ENCODE measurements at regions not wholly inside any gene's neighbourhood (a gene's known extent, or its start where the extent isn't known, plus 50 kb on each side); places are given as distances from the start of the nearest gene placed in this dataset.
"Not testable (repeated sequence)": the region's sequence is repeated elsewhere in the genome, so short reads cannot be mapped to it uniquely, and the experiment has no call there.

DNA sequence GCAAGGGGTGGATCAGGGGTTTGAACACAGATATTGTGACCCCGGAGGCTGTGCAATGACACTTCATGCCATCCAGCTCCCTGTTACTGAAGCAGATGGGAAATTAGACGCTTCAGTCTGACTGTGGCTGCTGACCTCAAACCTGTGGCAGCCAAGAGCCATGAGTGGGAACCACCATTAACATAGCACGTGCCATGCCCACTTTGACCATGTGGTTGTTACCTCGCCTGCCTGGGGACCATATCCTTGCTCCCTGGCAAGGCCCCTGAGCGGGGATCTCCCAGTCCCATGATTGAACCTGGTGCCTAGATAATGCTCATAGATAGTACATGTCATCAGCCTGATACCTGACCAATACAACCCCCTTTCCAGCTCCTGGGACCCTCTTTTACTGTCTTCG lies 68.9 kb downstream of the CYP26B1 start:
- no peak for DNase-seq

DNA sequence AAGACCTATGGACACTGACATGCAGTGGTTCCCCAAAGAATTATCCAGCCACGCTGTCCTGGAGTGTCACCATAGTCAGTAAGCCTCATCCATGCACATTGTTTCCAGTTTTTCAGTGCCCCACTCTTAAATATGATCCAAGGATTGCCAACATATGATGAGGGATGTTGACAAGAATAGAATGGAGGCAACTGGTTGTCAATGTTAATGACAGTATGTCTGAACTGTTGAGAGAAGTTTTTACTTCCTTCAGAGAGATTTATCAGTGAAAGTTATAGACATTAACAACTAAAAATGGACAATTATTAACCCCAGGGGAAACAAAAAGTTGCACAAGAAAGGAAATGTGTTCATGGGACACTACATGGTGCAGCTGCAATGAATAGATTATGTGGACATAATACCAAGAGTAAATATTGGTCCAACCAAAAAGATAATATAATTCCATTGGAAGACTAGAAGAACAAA lies 69.9 kb downstream of the CYP26B1 start:
- no peak for DNase-seq

DNA sequence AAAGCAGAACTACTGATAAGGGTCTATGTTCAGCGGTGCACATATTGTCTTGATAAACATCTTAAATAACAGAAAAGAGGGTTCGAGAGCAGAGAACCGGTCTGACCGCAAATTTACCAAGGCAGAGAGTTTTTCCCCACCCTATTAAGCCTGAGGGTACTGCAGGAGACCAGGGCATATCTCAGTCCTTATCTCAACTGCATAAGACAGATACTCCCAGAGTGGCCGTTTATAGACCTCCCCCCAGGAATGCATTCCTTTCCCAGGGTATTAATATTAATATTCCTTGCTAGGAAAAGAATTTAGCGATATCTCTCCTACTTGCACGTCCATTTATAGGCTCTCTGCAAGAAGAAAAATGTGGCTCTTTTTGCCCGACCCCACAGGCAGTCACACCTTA lies 74.3 kb downstream of the CYP26B1 start:
- DNase-seq = not testable (repeated sequence)

DNA sequence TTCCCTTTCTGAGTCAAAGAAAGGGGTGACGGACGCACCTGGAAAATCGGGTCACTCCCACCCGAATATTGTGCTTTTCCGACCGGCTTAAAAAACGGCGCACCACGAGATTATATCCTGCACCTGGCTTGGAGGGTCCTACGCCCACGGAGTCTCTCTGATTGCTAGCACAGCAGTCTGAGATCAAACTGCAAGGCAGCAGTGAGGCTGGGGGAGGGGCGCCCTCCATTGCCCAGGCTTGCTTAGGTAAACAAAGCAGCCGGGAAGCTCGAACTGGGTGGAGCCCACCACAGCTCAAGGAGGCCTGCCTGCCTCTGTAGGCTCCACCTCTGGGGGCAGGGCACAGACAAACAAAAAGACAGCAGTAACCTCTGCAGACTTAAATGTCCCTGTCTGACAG lies 83.5 kb downstream of the CYP26B1 start:
- not testable (repeated sequence) for DNase-seq

DNA sequence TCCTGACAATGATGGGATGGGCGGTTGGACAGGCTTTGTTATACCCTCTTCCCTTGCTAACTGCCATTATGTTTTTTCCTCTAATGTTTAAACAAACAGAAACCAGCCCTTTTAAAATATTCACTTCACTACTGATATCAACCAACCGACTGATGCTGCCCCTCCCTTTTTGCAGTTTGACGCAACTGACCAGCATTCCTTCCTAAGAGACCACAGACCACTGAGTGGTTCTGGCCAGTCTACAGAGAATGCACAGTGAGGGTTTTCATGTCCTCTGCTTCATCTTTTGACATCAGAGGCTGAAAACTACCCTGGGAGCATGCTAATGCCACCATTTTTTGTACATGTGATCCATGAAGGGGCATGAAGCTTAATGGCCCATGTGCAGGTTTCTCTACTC lies 85.3 kb downstream of the CYP26B1 start:
- no peak for DNase-seq

DNA sequence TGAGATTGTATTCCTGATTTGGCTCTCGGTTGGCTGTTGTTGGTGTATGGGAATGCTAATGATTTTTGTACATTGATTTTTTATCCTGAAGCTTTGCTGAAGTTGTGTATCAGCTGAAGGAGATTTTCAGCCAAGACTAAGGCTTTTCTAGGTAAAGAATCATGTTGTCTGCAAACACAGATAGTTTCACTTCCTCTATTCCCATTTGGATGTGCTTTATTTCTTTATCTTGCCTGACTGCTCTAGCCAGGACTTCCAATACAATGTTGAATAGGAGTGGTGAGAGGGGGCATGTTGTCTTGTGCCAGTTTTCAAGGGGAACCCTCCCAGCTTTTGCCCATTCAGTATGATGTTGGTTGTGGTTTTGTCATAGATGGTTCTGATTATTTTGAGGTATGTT lies 90.4 kb downstream of the CYP26B1 start:
- DNase-seq = no peak

DNA sequence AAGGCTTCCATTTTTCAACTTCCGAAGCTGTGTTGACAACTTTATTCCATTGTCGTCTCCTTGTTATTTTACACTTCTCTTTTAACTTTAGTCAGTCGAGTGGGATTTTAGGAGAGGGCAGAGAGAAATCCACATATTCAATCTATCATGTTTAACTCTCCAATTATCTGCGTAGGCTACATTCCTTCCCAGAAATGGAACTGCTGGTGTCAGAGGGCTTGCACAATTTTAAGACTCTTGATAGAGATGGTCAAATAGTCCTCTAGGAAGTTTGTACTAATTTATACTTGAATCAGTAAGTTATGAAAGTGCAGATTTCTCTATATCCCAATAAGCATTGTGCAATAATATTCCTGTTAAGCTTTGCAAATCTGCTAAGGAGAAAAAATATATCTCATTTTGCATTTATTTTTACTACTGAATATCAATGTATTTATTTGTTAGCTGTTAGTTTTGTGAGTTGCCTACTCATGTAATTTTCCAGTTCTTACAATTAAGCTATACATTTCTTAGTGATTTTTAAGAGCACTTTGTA lies 95.6 kb downstream of the CYP26B1 start:
- no peak for DNase-seq

DNA sequence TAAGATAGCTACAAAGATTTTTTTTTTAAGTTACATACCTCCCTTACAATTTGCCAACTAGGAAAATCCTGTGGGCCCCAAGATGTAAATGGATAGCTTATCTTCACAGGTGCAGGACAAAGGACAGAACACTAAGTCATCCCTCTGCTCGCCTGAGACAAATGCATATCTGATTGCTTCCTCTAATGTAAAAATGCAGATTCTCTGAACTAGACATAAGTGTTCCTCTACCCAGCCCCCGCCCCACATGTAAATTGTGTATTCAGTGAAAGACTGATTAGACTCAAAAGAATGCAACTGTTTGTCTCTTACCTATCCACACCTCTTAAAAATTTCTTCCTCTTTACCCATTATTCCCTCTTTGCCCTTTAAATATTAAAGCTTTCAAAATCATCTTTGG lies 96.5 kb downstream of the CYP26B1 start:
- DNase-seq = no peak

DNA sequence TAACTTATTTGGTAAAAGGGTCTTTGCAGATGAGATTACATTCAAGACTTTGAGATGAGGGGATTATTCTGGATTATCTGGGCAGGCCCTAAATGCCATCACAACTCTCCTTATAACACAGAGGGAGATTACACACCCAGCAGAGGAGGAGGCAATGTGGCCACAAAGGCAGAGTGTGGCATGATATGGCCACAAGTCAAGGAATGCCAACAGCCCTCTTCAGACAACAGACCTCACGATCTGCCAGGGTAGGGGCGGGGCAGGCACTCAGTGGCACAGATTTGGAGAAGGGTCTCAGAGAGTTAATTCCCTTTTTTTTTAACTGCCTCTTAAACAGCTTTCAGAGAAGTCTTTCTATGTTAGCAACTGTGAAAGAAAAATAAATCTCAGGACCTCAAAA lies 96.9 kb downstream of the CYP26B1 start:
- DNase-seq = no peak

DNA sequence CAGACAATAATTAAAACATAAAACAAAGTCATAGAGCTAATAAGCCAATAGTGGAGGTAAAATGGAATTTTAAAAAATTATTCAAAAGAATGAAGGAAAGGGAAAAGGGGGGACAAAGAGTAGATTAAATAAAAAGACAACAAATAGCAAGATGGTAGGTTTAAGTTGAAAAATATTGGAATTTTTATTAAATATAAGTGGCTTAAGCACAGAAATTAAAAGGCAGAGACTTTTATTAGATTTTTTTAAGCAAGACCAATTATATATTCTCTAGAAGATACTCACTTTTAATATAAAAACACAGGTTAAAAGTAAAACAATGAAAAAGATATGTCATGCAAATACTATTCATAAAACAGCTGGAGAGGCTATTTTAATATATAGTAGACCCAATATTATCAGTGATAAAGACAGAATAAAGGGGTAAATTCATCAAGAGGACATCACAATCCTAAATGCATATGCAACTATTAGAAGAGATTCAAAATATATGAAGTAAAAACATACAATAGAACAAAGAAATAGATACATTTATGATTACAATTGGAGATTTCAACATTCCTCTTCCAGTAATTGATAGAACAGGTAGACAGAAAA lies 98.7 kb downstream of the CYP26B1 start:
- DNase-seq = no peak

DNA sequence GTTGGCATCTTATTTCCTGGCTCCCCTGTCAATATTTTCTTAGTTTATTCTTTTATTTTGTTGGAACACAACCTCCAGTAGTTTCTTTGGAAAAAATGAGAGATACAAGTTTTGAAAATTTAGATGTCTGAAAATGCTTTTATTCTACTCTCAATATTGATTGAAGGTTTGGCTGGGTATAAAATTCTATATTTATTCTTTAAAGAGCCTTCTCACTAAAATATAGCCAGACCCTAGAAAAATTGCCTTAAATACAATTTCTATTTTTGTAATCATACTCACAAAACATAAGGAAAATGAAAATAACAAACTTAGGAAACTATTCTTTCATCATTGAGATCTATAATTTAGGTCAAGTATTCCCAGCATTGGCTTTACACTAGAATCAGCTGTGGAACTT lies 103.7 kb downstream of the CYP26B1 start:
- no peak for DNase-seq

DNA sequence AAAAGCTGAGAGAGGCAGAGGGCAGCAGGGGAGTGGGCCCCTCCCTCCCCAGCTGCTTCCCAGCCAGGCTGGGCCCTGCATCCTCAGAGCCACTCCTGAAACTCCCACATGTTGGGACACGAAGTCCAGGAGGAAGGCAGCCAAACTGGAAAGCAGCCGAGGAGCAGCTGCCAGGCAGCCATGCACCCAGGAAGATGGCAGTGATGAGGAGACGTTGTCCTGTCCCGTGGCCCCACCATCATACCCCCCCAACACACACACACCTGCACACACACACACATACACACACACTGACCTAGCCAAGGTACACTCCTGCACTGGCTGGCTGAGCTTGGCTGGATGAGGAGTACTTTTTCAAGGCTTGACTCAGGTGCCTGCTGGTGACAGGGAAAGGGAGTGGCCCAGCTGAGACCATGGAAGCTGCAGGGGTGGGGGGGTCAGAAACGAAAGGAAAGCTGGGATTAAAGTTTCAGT lies 106.0 kb downstream of the CYP26B1 start:
- DNase-seq = no peak

DNA sequence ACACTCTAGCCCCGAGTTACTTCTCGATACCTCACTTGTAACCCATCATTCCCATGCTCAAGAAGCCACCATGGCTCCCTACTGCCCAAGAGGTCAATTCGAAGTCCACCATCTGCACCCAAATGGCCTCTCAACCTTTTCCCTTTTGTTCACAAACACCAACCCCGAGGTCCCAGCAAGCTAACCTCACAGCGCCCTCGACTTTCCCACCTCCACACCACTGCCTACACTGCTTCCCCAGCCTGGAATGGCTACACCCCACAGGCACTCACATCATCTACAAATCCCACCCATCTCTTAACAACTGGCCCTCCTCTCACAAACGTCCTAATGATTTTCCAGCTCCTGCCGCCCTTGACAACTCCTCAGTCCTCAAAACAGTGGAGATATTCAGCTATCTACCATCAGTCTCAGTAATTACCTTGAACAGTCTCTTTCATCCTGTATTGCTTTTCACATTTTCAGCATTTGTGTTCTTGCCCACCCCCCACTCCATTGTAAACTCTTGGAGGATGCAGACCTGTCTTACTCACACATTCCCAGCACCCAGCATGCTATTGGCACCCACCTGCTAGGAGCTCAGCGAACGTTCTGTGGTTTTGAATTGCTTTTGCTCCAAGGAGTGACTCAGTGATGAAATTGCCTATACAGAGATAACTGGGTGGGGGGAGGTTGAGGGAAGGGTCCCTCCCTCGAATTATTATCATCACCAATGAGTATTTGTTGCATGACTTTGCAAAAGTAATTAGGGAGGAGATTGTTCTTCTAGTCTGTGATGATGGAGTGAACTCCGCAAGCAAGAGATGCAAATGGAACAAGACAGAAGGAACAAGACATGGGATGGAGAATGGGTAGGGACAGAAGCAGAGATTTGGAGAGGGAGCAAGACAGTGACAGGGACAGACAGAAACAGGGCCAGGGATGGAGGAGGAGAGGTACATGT lies 106.8 kb downstream of the CYP26B1 start:
- no peak for DNase-seq

DNA sequence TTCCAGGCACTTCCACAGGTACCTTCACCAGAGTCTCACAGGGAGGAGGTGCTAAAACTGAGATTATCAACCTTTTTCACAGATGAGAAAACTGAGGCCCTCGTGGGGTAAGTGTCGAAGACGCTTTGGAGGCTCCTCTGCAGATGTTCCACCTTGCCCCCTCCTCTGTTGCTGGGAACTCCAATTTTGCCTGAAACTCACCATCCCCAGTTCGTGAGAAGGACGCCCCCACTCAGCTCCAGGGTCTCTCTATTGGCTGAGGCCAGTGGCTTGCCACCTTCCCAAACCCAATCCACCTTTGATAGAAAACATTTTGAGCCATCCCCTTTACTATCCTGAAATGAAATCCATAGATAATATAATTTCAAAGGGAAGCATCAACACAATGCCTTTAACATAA lies 109.1 kb downstream of the CYP26B1 start:
- no peak for DNase-seq

DNA sequence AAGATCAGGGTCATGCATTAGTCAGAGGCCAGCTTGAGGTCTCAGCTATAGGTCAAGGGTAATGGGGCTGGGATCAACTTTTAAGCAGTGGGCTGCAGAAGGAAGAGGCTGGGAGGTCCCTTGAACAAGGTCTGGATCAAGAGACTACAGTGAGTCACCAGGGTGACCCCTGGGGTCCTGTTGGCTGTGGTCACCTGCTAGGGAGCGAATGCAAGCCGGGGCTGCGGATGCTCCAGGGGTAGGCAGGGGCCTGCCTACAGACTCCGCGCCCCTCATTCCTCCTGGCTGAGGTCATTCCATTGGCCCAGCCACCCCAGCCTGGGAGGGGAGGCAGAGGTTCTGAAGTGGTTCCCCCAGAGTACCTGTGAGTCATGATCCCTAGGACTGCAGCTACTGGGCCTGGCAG lies 110.4 kb downstream of the CYP26B1 start:
- no peak for DNase-seq

DNA sequence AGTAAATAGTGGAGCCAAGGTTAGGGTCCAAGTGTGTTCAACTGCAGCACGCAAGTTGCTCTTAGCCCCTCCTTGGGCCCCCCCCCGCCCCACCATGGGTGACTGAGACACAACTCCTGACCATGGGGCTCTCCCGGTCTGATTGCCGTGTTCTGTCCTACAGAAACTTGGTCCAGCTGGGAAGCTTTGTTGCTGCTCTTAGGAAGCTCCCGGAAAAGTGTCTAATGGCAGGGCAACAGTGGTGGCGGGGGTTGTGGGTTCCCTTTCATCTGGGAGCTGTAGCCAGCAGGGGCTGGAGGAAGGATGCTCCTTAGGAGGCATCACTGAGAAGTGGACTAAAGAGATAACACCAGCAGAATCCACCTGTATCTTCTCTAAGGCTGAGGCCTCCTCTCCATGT lies 111.1 kb downstream of the CYP26B1 start:
- no peak for DNase-seq

DNA sequence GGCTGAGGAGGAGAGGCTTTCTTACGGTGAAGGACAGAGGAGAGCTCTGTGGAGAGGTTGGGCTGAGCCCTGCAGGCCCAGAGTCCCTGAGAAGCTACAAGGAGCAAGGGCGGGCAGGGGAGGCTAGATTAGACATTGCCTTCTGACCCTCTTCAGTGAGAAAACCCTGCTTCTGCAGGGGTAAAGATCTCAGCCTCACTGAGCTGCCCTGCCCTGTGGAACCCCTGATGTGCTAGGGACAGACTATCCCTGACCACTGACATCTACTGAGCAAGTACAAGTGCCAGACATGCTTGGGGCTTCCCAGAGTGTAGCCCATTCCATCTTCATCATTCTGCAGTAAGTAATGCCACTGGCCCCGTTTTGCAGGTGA lies 111.5 kb downstream of the CYP26B1 start:
- no peak for DNase-seq

DNA sequence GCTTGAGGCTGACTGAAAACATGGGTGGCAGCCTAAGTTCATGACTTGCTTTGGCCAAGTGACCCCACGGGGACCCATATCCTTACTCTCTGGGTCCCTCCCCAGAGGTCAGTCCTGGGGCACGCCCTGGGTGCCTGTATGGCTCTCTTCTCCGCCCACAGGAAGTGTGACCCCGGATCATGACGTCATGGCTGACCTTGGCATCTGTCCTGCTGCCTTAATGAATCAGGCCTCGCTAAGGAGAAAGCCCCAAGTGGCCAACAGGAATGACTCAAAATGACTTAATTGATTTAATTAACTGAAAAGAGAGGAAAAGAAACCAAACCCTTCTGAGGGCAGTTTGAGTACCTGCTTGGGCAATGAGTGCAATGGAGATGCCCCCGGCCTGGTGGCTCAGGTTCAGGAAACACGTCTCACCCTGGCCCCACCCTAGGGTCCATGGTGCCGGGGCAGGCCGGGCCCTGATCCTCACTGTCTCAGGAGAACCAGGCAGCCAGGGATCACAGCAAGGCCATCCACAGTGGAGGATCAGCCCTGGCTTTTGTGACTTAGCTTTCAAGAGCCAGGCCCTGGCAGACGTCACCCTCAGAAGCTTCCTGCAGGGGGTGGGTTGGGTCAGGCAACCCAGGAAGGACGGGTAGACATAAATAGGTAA lies 112.0 kb downstream of the CYP26B1 start:
- no peak for DNase-seq

DNA sequence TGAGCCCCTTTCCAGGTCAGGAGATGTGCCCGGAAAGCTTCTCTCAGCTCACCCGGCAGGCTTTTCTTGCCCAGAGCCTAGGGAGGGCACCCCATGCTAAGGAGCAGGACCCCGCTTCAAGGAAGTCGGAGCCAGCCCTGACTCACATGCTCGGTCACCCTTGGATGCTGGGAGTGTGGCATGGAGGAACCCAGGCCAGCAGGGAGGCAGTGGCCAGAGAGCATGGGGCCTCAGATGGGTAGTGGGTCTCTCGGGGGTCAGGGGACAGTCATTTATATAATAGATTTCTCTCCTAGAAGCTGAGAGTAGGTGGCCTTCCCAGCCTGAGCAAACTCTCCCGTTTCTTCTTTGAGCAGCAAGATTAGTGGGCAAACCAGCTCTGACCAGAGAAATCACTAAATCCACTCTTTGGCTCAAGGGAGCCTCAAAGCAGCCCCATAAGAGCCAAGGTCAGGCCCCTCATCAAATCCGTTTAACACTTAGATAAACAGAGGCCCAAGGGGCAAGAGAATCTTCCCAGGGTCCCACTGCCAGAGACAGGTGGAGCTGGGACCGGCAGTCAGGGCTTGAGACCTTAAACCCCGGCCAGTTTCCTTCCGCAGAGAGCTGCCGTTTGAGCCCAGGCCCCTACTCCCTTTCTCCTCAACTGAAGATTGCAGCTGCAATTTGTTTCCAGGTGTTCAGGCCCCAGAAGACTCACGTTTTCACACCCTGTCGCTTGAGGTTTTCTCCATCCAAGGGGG lies 113.1 kb downstream of the CYP26B1 start:
- DNase-seq = peak; percentile 51

DNA sequence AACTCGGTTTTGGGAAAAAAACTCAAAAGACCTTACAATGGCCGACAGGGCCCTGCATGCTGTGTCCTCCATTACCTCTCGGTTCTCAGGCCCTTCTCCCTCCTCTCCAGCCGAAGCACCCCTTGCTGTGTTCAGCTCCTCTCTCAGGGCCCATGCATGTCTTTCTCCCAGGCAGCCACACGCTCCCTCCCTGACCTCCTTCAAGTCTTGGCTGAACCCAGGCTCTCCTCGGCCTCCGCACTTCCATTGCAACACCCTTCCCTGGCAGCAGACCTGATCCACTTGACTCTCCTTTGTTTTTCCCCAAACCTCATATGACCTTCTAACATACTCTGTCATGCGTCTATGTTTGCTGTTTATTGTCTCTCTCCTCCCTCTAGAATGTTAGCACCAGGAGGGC lies 114.0 kb downstream of the CYP26B1 start:
- no peak for DNase-seq

DNA sequence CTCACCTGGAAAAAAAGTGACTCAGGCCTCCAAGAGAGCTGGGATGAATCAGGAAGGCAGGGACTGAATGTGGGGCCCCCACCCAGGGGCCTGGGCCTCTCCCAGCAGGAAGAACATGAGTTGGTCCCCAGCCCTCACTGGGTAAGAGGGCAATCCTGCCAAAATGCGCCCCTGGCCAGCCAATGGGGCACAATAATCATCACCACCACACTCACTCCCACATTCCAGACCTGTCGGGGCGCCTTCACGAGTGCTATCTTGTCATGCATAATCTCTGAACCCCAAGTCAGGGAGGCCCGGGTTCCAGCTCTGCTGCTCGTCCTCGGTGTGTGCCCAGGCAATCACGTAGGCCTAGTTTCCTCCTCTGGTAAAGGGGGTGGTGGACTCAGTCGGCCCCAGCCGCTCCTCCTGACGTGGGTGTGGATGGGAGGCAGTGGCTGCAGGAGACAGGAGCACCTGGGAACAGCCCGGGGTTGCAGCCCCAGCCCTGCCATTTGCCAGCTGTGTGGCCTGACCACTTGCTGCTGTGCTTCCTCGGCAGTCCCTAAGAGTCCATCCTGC lies 115.1 kb downstream of the CYP26B1 start:
- DNase-seq = no peak

DNA sequence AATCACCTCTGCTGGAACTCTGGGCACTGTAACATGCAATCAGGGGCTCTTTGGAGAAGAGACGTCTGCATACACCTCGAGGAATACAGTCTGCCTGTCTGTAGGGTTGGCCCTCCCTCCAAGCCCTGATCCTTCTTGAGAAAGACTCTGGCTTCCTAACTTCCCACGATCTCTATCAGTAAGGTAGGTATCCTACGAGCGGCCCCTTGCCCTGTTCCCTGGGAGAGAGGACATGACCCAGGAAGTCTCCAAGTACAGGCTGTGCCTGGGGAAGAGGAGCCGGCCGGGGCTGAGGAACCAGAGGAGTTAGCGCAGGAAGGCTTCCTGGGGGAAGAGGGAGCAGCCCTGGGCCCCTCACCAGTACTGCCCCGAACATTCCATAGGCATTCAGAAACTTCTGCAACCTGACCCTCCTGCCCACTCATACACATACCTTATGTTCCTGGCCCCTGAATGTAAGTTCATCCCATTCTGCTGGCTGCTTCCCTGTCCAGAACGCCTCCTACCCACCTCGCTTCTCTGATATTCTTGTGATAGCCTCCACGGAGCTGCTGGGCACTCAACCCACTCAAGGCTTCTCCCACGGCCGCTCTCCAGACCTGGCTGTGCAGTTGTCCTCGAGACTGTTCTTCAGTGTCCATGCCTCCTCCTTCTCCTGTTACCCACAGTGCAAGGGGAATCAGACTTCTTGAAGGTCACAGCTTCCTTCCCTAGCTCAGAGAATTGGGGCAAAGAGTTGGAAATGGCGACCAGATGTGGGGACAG lies 116.1 kb downstream of the CYP26B1 start:
- no peak for DNase-seq

All from activated effector memory CD4-positive, alpha-beta T cell treated with anti-CD3 and anti-CD28 coated beads, Interleukin-2, amount 50 U/mL, for 16 hours (primary cell).